Mesothelial cell of epicardium (in vitro differentiated cells): ENCODE measurements at regions not wholly inside any gene's neighbourhood (a gene's known extent, or its start where the extent isn't known, plus 50 kb on each side); places are given as distances from the start of the nearest gene placed in this dataset.

ENCODE experiments used
- DNase-seq, 2 experiments: peaks; one replicate each; pipeline ENCODE4 v3.0.0; 2021; ENCODE audit warnings: low spot score in 2 of 2; ENCODE audit not compliant: unreplicated experiment in 2 of 2
- H3K27ac Mint-ChIP-seq: 2 replicates; pipeline ENCODE4 v1.8.0; 2021; ENCODE audit warnings: mixed read lengths
- H3K27me3 Mint-ChIP-seq: 2 replicates; pipeline ENCODE4 v1.8.0; 2021; ENCODE audit warnings: low read depth, mixed read lengths
- H3K36me3 Mint-ChIP-seq: 2 replicates; pipeline ENCODE4 v1.8.0; 2021; ENCODE audit warnings: mixed read lengths
- H3K4me1 Mint-ChIP-seq: 2 replicates; pipeline ENCODE4 v1.8.0; 2021; ENCODE audit warnings: mixed read lengths
- H3K4me3 Mint-ChIP-seq: 2 replicates; pipeline ENCODE4 v1.8.0; 2021; ENCODE audit warnings: mild to moderate bottlenecking, moderate library complexity, mixed read lengths
- H3K9me3 Mint-ChIP-seq: 2 replicates; pipeline ENCODE4 v1.8.0; 2021; ENCODE audit warnings: mixed read lengths
- TF ChIP-seq, protein P1 (sequence below): fragments of 200-600 bp; sonication (generic); IDR thresholded peaks from one replicate; pipeline ENCODE4 v1.5.0; 2021; ENCODE audit warnings: antibody characterized with exemption; ENCODE audit not compliant: unreplicated experiment

DNA sequence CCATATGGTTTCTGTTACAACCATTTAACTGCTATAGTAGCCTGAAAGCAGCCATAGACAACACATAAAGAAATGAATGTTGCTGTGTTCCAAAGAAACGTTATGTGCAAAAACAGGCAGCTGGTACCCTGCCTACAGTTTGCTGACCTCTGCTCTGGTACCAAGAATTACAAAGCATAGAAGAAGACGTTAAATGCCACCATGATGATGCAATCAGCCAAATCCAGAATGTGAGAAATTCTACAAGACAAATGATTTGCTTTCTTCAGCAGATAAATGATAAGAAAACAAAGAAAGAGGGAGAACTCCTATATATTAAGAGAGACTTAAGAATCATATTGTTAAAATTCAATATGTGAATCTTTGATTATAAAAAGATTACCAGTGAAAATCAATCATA is 97.8 kb upstream of the PDE4B start:
- Mint-ChIP-seq H3K4me3 (no peak overlapping the region), H3K36me3 (no peaks in the 10 kb centered on the region), H3K27ac (no peak overlapping the region), H3K27me3 (peaks cover 4% of the 10 kb centered on the region), H3K9me3 (no peaks in the 10 kb centered on the region), H3K4me1 (peaks cover 13% of the 10 kb centered on the region)
- no peak for DNase-seq
- TF ChIP-seq, protein P1, sequence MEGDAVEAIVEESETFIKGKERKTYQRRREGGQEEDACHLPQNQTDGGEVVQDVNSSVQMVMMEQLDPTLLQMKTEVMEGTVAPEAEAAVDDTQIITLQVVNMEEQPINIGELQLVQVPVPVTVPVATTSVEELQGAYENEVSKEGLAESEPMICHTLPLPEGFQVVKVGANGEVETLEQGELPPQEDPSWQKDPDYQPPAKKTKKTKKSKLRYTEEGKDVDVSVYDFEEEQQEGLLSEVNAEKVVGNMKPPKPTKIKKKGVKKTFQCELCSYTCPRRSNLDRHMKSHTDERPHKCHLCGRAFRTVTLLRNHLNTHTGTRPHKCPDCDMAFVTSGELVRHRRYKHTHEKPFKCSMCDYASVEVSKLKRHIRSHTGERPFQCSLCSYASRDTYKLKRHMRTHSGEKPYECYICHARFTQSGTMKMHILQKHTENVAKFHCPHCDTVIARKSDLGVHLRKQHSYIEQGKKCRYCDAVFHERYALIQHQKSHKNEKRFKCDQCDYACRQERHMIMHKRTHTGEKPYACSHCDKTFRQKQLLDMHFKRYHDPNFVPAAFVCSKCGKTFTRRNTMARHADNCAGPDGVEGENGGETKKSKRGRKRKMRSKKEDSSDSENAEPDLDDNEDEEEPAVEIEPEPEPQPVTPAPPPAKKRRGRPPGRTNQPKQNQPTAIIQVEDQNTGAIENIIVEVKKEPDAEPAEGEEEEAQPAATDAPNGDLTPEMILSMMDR: no peak

DNA sequence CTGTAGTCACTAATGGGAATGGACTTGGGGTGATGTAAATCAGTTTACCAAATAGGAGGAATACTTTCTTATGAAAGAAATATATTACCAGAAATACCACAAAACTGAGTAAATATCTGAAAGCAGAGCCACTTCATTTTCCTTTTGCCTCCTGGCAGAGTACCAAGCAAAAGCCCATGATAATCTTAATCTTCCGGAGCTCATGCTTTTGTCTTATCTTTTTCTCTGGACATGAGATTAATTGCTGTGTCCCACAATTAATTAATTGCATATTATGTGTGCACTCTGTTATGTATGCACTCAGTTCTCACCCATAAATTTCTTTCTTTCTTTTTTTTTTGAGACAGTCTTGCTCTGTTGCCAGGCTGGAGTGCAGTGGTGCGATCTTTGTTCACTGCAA is 94.1 kb upstream of the PDE4B start:
- Mint-ChIP-seq H3K9me3 (no peaks in the 10 kb centered on the region), H3K4me1 (peaks cover 13% of the 10 kb centered on the region), H3K27ac (no peak overlapping the region), H3K4me3 (no peak overlapping the region), H3K36me3 (no peaks in the 10 kb centered on the region), H3K27me3 (peaks cover 30% of the 10 kb centered on the region)
- DNase-seq: no peak
- TF ChIP-seq, protein P1: no peak

DNA sequence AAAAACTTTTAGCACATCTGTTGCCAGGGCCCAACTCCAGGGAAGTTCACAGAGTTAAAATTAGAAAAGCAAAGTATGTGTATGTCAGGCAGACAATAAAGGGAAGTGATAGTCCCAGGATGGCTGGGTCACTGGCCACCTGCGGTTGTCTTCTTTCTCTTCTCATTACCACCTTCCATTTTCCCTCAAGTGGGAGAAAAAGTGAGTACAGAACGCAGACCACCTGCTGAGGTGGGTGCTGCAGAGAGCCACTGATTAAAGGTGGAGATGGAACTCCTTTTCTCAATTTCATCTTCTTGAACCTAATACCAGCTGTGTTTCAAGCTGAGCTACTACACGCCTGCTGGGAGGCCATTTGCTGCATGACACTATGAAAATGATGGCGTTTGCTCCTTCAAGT is 88.8 kb upstream of the PDE4B start:
- H3K36me3 Mint-ChIP-seq: no peaks in the 10 kb centered on the region
- no peak for DNase-seq
- H3K27ac Mint-ChIP-seq: no peak overlapping the region
- no peak overlapping the region for H3K4me3 Mint-ChIP-seq
- peaks cover 65% of the 10 kb centered on the region for H3K27me3 Mint-ChIP-seq
- H3K9me3 Mint-ChIP-seq: no peaks in the 10 kb centered on the region
- TF ChIP-seq, protein P1: no peak
- H3K4me1 Mint-ChIP-seq: peaks cover 7% of the 10 kb centered on the region

DNA sequence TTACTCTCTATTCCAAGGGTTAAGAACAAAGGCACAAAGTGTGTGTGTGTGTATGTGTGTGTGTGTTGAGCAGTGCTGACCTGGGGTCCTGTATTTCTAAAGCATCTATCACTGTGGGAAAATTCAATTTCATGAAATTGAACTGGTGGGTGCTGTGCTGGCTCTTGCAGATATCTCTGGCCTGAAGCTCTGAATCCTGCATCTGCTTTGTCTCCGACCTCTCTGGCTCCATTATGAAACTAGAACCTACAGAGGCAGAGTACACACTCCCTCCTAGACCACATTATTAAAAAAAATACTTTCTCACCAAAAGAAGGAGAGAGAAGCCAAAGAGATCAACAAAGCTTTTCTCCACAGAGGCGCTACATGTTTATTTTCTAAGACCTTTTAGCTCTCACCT is 88.4 kb upstream of the PDE4B start:
- Mint-ChIP-seq H3K4me3 (no peak overlapping the region), H3K36me3 (no peaks in the 10 kb centered on the region), H3K9me3 (no peaks in the 10 kb centered on the region), H3K27me3 (peaks cover 69% of the 10 kb centered on the region), H3K27ac (no peak overlapping the region), H3K4me1 (peaks cover 4% of the 10 kb centered on the region)
- DNase-seq: no peak
- TF ChIP-seq, protein P1: no peak

DNA sequence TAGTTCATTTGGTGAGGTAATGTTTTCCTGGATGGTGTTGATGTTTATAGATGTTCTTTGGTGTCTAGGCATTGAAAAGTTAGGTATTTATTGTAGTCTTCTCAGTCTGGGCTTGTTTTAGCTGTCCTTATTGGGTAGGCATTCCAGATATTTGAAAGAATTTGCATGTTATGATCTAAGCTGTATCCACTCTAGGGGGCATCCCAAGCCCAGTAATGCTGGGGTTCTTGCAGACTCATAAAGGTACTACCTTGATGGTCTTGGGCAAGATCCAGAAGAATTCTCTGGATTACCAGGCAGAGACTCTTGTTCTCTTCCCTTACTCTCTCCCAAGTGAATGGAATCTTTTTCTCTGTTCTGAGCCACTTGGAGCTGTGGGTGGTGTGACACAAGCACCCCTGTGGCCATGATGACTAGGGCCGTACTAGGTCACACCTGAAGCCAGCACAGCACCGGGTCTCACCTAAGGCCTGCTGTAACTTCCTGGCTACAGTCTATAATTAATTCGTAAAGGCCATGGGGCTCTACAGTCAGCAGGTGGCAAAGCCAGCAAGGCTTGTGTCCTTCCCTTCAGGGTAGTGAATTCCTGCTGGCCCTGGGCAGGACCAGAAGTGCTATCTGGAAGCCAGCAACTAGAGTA is 74.8 kb upstream of the PDE4B start:
- no peak for DNase-seq
- TF ChIP-seq, protein P1: no peak
- no peaks in the 10 kb centered on the region for H3K36me3 Mint-ChIP-seq
- H3K4me1 Mint-ChIP-seq: peaks cover 2% of the 10 kb centered on the region
- H3K4me3 Mint-ChIP-seq: no peak overlapping the region
- peaks cover 38% of the 10 kb centered on the region for H3K27me3 Mint-ChIP-seq
- no peaks in the 10 kb centered on the region for H3K9me3 Mint-ChIP-seq
- H3K27ac Mint-ChIP-seq: no peak overlapping the region

DNA sequence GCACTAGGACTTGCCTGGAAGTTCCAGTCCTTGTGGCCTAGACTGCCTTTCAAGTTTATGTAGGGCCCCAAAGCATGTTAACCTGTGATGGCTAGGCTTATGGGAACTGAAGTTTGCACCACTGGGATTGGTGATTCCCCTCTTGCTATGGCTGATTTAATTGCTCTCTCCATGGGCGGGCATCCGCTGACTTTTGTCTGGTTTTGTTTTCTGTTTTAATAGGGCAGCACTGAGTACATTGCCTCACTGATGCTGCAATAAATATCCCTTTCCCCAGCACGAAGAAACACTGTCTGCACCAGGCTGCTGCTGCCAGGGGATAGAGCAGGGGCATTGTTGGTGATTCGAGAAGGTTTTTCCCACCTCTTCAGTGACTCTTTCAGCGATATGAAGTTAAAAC is 73.3 kb upstream of the PDE4B start:
- Mint-ChIP-seq H3K9me3 (no peaks in the 10 kb centered on the region), H3K4me3 (no peak overlapping the region), H3K36me3 (no peaks in the 10 kb centered on the region), H3K27ac (no peak overlapping the region), H3K27me3 (peaks cover 33% of the 10 kb centered on the region), H3K4me1 (peaks cover 2% of the 10 kb centered on the region)
- TF ChIP-seq, protein P1: no peak
- DNase-seq: no peak
